ENCODE measurements at regions not wholly inside any gene's neighbourhood (a gene's known extent, or its start where the extent isn't known, plus 50 kb on each side); places are given as distances from the start of the nearest gene placed in this dataset.

DNA sequence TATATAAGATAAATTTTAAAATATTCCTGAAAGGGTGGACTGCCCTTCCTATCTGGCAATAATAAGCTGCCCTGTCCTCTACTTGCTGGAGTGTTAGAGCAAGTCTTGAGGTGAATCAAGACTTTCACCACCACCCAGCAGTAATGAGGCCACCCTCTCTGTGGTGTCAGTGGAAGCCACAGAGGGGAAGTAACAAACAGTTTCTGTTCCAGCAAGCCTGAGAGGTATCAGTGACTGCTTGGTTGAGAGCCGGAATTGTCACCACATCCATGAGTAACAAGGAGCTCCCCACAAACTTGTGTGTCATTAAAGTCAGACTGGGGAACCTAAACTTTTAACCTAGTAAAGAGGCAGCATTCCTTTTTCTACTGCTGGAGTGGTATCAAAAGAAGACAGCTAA, 532.7 kb upstream of the SPRY2 start (continued):
- TF ChIP-seq, protein P1, sequence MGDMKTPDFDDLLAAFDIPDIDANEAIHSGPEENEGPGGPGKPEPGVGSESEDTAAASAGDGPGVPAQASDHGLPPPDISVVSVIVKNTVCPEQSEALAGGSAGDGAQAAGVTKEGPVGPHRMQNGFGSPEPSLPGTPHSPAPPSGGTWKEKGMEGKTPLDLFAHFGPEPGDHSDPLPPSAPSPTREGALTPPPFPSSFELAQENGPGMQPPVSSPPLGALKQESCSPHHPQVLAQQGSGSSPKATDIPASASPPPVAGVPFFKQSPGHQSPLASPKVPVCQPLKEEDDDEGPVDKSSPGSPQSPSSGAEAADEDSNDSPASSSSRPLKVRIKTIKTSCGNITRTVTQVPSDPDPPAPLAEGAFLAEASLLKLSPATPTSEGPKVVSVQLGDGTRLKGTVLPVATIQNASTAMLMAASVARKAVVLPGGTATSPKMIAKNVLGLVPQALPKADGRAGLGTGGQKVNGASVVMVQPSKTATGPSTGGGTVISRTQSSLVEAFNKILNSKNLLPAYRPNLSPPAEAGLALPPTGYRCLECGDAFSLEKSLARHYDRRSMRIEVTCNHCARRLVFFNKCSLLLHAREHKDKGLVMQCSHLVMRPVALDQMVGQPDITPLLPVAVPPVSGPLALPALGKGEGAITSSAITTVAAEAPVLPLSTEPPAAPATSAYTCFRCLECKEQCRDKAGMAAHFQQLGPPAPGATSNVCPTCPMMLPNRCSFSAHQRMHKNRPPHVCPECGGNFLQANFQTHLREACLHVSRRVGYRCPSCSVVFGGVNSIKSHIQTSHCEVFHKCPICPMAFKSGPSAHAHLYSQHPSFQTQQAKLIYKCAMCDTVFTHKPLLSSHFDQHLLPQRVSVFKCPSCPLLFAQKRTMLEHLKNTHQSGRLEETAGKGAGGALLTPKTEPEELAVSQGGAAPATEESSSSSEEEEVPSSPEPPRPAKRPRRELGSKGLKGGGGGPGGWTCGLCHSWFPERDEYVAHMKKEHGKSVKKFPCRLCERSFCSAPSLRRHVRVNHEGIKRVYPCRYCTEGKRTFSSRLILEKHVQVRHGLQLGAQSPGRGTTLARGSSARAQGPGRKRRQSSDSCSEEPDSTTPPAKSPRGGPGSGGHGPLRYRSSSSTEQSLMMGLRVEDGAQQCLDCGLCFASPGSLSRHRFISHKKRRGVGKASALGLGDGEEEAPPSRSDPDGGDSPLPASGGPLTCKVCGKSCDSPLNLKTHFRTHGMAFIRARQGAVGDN (IDR thresholded peaks at IDR 0.05), result no peak
- TF ChIP-seq SPI1 (IDR thresholded peaks at IDR 0.05; ENCODE audit: borderline replicate concordance, insufficient read depth, low read depth, low read length), result peak; percentile 86
- no peak for TF ChIP-seq TCF3 (IDR thresholded peaks at IDR 0.05; ENCODE audit: borderline replicate concordance, insufficient read depth, low read depth, low read length)
- TF ChIP-seq CHD4 (IDR thresholded peaks at IDR 0.05), result no peak
- TF ChIP-seq ZBTB11 (CRISPR knock-in tag; IDR thresholded peaks at IDR 0.05), result no peak
- no peak for TF ChIP-seq IRF5 (IDR thresholded peaks at IDR 0.05; ENCODE audit: borderline replicate concordance)
- peak; percentile 79 for TF ChIP-seq ATF7 (IDR thresholded peaks at IDR 0.05; ENCODE audit: low read depth)
- TF ChIP-seq, protein P2, sequence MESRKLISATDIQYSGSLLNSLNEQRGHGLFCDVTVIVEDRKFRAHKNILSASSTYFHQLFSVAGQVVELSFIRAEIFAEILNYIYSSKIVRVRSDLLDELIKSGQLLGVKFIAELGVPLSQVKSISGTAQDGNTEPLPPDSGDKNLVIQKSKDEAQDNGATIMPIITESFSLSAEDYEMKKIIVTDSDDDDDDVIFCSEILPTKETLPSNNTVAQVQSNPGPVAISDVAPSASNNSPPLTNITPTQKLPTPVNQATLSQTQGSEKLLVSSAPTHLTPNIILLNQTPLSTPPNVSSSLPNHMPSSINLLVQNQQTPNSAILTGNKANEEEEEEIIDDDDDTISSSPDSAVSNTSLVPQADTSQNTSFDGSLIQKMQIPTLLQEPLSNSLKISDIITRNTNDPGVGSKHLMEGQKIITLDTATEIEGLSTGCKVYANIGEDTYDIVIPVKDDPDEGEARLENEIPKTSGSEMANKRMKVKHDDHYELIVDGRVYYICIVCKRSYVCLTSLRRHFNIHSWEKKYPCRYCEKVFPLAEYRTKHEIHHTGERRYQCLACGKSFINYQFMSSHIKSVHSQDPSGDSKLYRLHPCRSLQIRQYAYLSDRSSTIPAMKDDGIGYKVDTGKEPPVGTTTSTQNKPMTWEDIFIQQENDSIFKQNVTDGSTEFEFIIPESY (IDR thresholded peaks at IDR 0.05), result no peak
- 0 out of 2 replicates have a peak, but pooled peaks have one; percentile 27 for TF ChIP-seq CBX5 (IDR thresholded peaks at IDR 0.05; ENCODE audit: low read depth)
- TF ChIP-seq ZBTB4 (CRISPR knock-in tag; IDR thresholded peaks at IDR 0.05), result no peak
- TF ChIP-seq SMAD1 (IDR thresholded peaks at IDR 0.05; ENCODE audit: low read depth, partially characterized antibody), result no peak
- TF ChIP-seq SUZ12 (IDR thresholded peaks at IDR 0.05; ENCODE audit: unreplicated experiment), result no peak
- no peak for TF ChIP-seq FOXK2 (IDR thresholded peaks at IDR 0.05)
- TF ChIP-seq, protein P3, sequence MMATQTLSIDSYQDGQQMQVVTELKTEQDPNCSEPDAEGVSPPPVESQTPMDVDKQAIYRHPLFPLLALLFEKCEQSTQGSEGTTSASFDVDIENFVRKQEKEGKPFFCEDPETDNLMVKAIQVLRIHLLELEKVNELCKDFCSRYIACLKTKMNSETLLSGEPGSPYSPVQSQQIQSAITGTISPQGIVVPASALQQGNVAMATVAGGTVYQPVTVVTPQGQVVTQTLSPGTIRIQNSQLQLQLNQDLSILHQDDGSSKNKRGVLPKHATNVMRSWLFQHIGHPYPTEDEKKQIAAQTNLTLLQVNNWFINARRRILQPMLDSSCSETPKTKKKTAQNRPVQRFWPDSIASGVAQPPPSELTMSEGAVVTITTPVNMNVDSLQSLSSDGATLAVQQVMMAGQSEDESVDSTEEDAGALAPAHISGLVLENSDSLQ (IDR thresholded peaks at IDR 0.05), result no peak

Measured in GM12878 (cell line).